HG03097 (cell line): ENCODE measurements at regions not wholly inside any gene's neighbourhood (a gene's known extent, or its start where the extent isn't known, plus 50 kb on each side); places are given as distances from the start of the nearest gene placed in this dataset.
"Not testable (repeated sequence)": the region's sequence is repeated elsewhere in the genome, so short reads cannot be mapped to it uniquely, and the experiment has no call there.

ENCODE experiments used
- ATAC-seq: cut with Tn5 transposase; IDR thresholded peaks from one replicate; pipeline ENCODE4 v1.9.1; 2021; ENCODE audit not compliant: unreplicated experiment, low FRiP score

DNA sequence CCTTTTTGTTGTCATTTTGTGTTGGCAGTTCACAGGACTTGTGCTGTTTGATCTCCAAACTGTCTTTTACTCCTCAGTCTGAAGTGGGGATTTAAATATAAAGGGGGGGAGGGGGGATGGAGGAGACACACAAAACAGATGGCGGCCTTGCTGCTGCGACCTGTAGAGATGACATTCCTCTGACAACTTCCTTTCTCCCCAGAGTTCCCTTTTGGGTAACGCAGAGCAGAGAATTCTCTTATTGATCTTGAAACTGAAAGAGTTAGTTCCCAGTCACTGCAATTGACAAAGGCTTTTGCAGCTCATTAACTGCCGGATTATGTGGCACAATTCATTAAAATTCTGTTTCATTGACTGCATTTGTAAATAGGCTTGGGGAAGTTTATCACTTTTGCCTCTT lies 279.3 kb downstream of the TSN start:
- ATAC-seq, result no peak

- ATAC-seq, result not testable (repeated sequence)
Observed at GRCh38 chr2:122038816-122039215, 283.4 kb downstream of the TSN start.

- no peak for ATAC-seq
Observed at GRCh38 chr2:122041455-122041854, 286.0 kb downstream of the TSN start.

GRCh38 chr2:122051659-122052058 lies 296.2 kb downstream of the TSN start:
- ATAC-seq, result not testable (repeated sequence)

GRCh38 chr2:122055521-122055931 lies 300.1 kb downstream of the TSN start:
- no peak for ATAC-seq

DNA sequence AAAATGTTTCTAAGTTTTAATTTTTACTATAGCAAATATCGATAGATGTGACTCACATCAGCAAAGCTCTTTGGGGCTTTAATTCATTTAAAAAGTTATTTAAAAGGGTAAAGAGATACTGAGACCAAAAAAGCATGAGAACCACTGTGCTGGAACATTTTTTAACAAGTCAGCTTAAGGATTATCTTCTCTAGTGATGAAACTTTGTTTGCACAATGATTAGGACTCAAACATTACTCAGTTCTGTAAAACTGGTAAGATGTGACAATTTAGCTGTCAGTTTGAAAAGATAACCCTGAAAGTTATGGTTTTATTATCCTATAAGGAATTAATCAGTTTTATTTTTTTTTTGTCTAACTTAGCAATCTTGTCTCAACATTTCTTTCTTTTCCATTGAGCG lies 301.4 kb downstream of the TSN start:
- no peak for ATAC-seq

DNA sequence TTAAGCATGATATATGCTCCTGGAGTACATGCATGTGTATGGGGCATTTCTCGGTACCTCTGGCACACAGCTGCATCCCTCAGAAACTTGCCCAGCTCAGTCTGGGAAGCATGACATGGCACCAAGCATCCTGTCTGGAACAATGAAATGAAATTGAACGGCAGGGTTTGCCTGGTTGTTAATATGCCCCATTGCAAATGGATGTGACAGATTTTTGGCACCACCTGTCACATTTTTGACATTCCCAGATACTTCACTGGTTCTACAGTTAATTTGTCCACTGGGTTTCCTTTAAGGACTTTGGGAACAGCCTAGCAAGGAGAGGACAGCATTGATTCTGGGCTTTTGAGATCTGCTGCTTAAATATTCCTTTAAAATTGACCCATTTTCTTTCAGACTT lies 305.8 kb downstream of the TSN start:
- ATAC-seq, result no peak

- ATAC-seq, result no peak
Observed at GRCh38 chr2:122061831-122062230, 306.4 kb downstream of the TSN start.

DNA sequence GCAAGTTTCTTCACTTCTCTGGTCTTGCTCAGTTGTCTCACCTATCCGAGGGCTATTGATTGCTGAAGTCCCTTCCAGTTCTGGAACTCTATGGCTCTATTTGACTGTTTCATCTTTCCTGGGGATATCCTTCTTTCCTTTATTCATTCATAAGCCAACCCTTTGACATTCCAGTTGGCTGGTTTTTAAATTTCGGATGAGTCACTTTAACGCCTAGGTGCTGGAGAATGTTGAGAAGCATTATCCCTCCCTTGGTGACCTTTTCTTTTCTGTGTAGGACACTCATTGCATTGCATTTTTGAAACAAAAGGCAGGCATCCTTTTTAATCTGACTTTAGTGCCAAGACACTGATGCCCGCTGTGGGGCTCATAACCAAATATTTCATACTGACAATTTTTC lies 307.1 kb downstream of the TSN start:
- ATAC-seq, result no peak

DNA sequence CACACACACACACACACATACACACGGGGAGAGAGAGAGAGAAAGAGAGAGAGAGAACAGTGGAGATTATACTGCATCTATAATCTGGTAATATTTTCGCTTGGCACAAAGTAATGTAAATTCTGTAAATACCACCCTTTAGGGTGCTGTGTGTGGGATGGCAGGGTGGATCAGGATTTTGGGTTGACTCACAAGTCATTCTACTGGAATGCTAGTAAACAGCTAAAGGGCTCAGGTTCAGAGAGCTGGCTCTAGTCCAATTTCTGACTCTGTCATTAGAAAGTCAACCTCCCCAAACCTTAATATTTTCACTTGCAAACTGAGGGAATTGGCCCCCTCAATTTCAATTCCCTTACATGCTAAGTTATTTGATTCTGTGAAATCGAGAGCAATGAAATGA lies 308.3 kb downstream of the TSN start:
- ATAC-seq, result no peak

- no peak for ATAC-seq
Observed at GRCh38 chr2:122070241-122070731, 314.8 kb downstream of the TSN start.

- no peak for ATAC-seq
Observed at GRCh38 chr2:122072666-122073065, 317.2 kb downstream of the TSN start.

DNA sequence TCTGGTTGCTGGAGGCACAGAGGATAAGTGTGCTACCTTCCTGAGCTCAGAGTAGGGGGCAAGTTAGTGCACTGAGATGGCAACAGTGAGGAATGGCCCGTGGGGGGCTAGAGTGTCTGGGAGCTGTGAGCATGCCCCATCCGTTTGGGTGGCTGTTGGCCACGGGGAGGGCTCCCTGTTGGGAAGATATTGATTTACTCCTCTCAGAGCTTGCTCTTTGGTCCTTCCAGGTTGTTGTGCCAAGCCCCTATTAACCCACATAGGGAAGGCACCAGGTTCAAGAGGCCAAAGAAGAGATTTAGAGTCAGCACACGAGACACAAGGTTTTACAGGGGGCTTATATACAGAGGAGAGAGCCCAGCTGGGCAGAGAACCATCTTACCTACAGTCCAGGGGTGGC lies 318.8 kb downstream of the TSN start:
- ATAC-seq, result no peak

GRCh38 chr2:122075381-122075780 lies 319.9 kb downstream of the TSN start:
- ATAC-seq, result no peak

DNA sequence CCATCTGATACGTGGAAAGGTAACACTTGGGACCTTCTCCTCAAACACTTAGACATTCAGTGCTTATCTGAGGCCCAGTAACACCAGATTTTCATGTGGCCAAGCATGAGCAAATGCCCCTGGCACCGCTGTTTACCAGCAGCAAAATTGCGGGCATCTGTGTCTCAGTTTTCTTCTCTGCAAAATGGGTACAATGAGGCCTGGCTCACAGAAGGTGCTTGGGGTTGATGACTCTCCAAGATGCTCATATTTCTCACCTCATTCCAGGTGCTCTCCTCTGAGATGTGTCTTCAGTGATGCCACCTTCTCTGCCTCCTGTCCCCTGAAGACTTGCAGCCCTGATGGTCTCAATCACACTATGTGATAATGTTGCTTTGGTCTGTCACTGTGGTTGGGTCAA lies 321.7 kb downstream of the TSN start:
- no peak for ATAC-seq

DNA sequence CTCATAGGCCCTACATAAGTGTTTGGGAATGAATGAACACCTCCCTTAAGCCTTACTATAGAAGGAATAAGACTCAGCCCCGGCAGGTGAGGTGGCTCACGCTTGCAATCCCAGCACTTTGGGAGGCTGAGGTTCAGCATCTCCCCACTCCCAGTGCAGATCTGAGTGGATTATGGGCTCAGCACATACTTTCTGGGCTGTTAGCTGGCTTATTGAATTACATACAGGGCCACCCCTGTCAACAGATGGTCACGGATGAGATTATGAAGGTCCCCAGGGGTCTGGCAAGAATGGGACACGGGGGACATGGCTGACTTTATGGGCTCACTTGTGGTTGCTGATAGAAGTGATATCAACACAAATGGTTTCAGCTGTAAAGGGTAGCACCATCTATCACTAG lies 322.3 kb downstream of the TSN start:
- no peak for ATAC-seq

DNA sequence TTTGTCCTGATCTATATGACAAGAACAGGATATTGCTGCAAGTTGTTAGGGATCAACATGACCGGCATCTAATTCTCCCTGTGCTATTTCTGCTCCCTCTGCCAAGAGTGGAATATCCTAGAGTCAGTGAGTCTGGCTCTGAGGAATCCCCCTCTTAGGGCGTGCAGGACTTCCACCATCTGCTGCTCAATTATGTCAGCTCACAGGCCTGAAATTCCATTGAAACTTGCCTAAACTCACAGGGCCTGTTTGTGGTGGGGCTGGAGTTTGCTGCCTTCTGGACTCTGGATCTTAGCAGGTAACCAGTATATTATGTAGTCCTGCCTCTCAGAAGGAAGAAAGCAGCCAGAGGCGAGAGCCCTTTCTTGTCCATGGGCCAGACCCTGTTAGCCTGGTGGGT lies 323.0 kb downstream of the TSN start:
- no peak for ATAC-seq

DNA sequence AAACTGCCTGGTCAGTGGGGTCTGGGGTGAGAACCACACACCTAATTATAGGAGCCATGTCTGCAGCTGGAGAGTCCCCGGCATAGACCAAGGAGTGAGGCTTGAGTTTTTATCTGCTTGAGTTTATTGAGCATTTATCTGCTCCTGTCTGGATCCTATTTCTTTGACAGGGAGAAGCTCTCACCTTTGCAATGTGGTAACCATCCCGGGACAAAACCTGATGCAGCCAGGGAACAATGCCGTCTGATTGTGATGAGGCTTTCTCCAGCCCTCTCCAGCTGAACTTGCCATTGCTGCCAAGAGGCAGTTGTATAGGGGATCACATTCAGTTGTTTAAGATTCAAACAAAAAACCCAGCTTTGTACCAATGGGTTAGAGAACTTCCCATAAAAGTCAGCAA lies 324.4 kb downstream of the TSN start:
- no peak for ATAC-seq

DNA sequence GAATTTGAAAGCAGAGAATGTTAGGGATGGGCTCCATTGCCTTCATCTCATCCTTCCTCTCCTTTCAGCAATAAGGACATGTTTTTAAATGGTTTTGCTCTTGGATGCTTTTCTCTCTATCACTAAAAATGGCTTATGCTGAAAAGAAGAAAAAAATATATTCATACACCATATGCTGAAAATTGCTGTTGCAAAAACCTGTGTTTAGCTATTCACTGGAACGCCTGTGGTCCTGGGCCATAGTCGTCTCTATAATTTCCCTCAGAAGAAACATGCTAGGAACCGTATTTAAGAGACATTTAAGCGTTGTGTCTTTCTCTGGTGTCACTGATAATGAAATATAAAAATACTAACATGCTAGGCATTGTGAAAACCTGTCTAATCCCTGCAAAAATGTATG lies 324.9 kb downstream of the TSN start:
- no peak for ATAC-seq

GRCh38 chr2:122080871-122081270 lies 325.4 kb downstream of the TSN start:
- no peak for ATAC-seq

DNA sequence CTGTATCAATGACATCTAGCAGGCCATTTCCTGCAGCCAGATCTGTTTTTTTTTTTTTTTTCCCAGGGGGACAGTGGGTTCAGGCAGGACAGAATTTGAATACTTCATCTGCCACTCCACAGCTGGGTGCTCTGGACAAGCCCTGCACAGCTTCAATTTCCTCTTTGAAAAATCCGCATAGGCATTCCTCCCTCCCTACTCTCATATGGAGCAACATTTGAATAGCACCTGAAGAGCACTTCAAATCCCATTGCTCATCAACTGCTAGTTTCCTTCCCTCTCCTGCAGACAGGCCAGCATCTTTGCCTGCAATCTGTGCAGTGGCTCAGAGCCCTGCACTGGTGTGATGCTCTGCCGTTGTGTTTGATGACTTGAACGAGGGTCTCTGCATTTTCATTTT lies 326.3 kb downstream of the TSN start:
- no peak for ATAC-seq

GRCh38 chr2:122083256-122084048 lies 328.0 kb downstream of the TSN start:
- no peak for ATAC-seq

DNA sequence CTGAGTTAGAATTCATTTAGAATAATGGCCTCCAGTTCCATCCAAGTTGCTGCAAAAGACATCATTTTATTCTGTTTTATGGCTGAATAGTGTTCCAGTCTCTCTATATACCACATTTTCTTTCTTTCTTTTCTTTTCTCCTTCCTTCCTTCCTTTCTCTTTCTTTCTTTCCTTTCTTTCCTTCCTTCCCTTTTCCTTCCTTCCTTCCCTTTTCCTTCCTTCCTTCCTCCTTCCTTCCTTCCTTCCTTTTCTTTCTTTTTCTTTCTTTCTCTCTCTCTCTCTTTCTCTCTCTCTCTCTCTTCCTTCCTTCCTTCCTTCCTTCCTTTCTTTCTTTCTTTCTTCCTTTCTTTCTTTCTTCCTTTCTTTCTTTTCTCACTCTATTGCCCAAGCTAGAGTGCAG lies 330.2 kb downstream of the TSN start:
- ATAC-seq, result not testable (repeated sequence)
